AG09309 (cell line): ENCODE measurements at regions not wholly inside any gene's neighbourhood (a gene's known extent, or its start where the extent isn't known, plus 50 kb on each side); places are given as distances from the start of the nearest gene placed in this dataset.
"Not testable (repeated sequence)": the region's sequence is repeated elsewhere in the genome, so short reads cannot be mapped to it uniquely, and the experiment has no call there.

Experiments used
- DNase-seq: peaks from one replicate; pipeline ENCODE4 v3.0.0-alpha.2; 2010; ENCODE audit warnings: low read depth
- H3K4me3 ChIP-seq: 2 replicates; pipeline ENCODE4 v1.5.1; 2011; ENCODE audit warnings: mild to moderate bottlenecking, low read depth, low read length, moderate library complexity; ENCODE audit not compliant: control insufficient read depth
- CTCF ChIP-seq: IDR thresholded peaks from 2 replicates; pipeline ENCODE4 v1.5.1; 2011; ENCODE audit warnings: mild to moderate bottlenecking, low read depth, low read length, inconsistent platforms; ENCODE audit not compliant: insufficient read depth, control insufficient read depth; ENCODE audit errors: missing control alignments

- TF ChIP-seq CTCF = no peak
Observed at GRCh38 chr3:152771120-152771519, 63.8 kb upstream of the P2RY1 start.

GRCh38 chr3:152772674-152773225 lies 62.2 kb upstream of the P2RY1 start:
- H3K4me3 ChIP-seq = no peak overlapping the region
- no peak for DNase-seq
- no peak for TF ChIP-seq CTCF

More at GRCh38 chr3:152771120-152771519, 63.8 kb upstream of the P2RY1 start:
- no peak overlapping the region for H3K4me3 ChIP-seq
- no peak for DNase-seq

GRCh38 chr3:152773633-152774032 lies 61.3 kb upstream of the P2RY1 start:
- no peak for DNase-seq
- no peak overlapping the region for H3K4me3 ChIP-seq
- no peak for TF ChIP-seq CTCF

- not testable (repeated sequence) for H3K4me3 ChIP-seq, DNase-seq
Observed at GRCh38 chr3:152774230-152774629, 60.7 kb upstream of the P2RY1 start.

GRCh38 chr3:152778022-152778421 lies 56.9 kb upstream of the P2RY1 start:
- H3K4me3 ChIP-seq = no peak overlapping the region
- DNase-seq = no peak
- TF ChIP-seq CTCF = no peak

GRCh38 chr3:152779653-152780052 lies 55.3 kb upstream of the P2RY1 start:
- no peak for DNase-seq
- TF ChIP-seq CTCF = no peak
- H3K4me3 ChIP-seq = no peak overlapping the region

- TF ChIP-seq CTCF = no peak
- H3K4me3 ChIP-seq = no peak overlapping the region
- no peak for DNase-seq
Observed at GRCh38 chr3:152780553-152780952, 54.4 kb upstream of the P2RY1 start.

GRCh38 chr3:152785051-152785450 lies 49.9 kb upstream of the P2RY1 start:
- H3K4me3 ChIP-seq = no peak overlapping the region
- no peak for TF ChIP-seq CTCF
- DNase-seq = no peak
